DMS114 treated with DMSO at 0.1 percent for 48 hours (cell line): ENCODE measurements at regions not wholly inside any gene's neighbourhood (a gene's known extent, or its start where the extent isn't known, plus 50 kb on each side); places are given as distances from the start of the nearest gene placed in this dataset.

Source experiments
- DNase-seq: peaks from one replicate; lab custom pipeline; 2025; ENCODE audit not compliant: unreplicated experiment; lab: John Stamatoyannopoulos, UW

- no peak for DNase-seq
These were observed 451.3 kb upstream of the ZFHX3 start for GRCh38 chr16:73499276-73499675.

GRCh38 chr16:73485880-73486279, 438.0 kb upstream of the ZFHX3 start:
- DNase-seq: no peak

GRCh38 chr16:73483934-73484711, 436.2 kb upstream of the ZFHX3 start:
- no peak for DNase-seq

GRCh38 chr16:73483076-73483791, 435.3 kb upstream of the ZFHX3 start:
- no peak for DNase-seq

GRCh38 chr16:73482310-73482709, 434.4 kb upstream of the ZFHX3 start:
- DNase-seq: no peak

- DNase-seq: no peak
These were observed 432.5 kb upstream of the ZFHX3 start for GRCh38 chr16:73480381-73480780.

GRCh38 chr16:73473713-73474112, 425.8 kb upstream of the ZFHX3 start:
- DNase-seq: no peak

GRCh38 chr16:73464834-73465233, 416.9 kb upstream of the ZFHX3 start:
- no peak for DNase-seq

GRCh38 chr16:73459586-73459985, 411.7 kb upstream of the ZFHX3 start:
- DNase-seq: no peak

- no peak for DNase-seq
These were observed 409.9 kb upstream of the ZFHX3 start for GRCh38 chr16:73457851-73458250.

- DNase-seq: no peak
These were observed 401.0 kb upstream of the ZFHX3 start for GRCh38 chr16:73448970-73449369.

- no peak for DNase-seq
These were observed 399.9 kb upstream of the ZFHX3 start for GRCh38 chr16:73447846-73448245.

- DNase-seq: no peak
These were observed 386.7 kb upstream of the ZFHX3 start for GRCh38 chr16:73434621-73435020.

GRCh38 chr16:73433731-73434307, 385.9 kb upstream of the ZFHX3 start:
- no peak for DNase-seq

GRCh38 chr16:73432850-73433730, 385.2 kb upstream of the ZFHX3 start:
- no peak for DNase-seq

- no peak for DNase-seq
These were observed 382.2 kb upstream of the ZFHX3 start for GRCh38 chr16:73430138-73430537.

GRCh38 chr16:73428121-73428520, 380.2 kb upstream of the ZFHX3 start:
- DNase-seq: no peak

- no peak for DNase-seq
These were observed 379.2 kb upstream of the ZFHX3 start for GRCh38 chr16:73427164-73427563.

GRCh38 chr16:73426433-73427160, 378.7 kb upstream of the ZFHX3 start:
- DNase-seq: no peak

GRCh38 chr16:73420676-73421075, 372.7 kb upstream of the ZFHX3 start:
- no peak for DNase-seq

- DNase-seq: no peak
These were observed 372.3 kb upstream of the ZFHX3 start for GRCh38 chr16:73420244-73420643.
